ENCODE measurements at regions not wholly inside any gene's neighbourhood (a gene's known extent, or its start where the extent isn't known, plus 50 kb on each side); places are given as distances from the start of the nearest gene placed in this dataset.

DNA sequence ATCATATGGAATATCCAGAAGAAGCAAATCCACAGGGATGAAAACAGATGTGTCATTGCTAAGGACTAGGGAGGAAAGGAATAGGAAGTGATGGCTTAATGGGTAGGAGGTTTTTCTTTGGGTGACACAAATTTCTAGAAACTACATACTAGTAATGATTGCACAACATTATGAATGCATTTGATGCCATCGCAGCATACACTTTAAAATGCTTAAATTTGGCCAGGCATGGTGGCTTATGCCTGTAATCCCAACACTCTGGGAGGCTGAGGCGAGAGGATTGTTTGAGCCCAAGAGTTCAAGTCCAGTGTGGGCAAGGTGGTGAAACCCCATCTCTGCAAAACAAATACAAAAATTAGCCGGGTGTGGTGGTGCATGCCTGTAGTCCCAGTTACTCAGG is 1370.8 kb downstream of the AACS start:
- Histone ChIP-seq H3K27me3 (replicated peaks in 1 of 4; ENCODE audit: control insufficient read depth in 3 of 4, extremely low read depth in 1 of 4, insufficient read depth in 3 of 4, low read length in 3 of 4) (no peaks in the 10 kb centered on the region), H3K18ac (ENCODE audit: extremely low read depth, low read length) (no peak overlapping the region), H3K4me1 (replicated peaks in 1 of 4; ENCODE audit: control insufficient read depth in 3 of 4, insufficient read depth in 4 of 4, low read length in 3 of 4) (0 out of 7 replicates have a peak, but pooled peaks cover 0 to 2% (median 0%) of the 10 kb centered on the region in 4 experiments), H3K79me2 (ENCODE audit: control insufficient read depth in 1 of 2, insufficient read depth in 2 of 2, low read length in 2 of 2) (no peaks in the 10 kb centered on the region), H2BK120ac (replicated peaks; ENCODE audit: low read depth, low read length) (no peak overlapping the region), H3K9ac (replicated peaks in 1 of 4; ENCODE audit: extremely low read depth in 1 of 4, low read depth in 3 of 4, low read length in 3 of 4) (no peak overlapping the region), H4K20me1 (replicated peaks in 1 of 2; ENCODE audit: control insufficient read depth in 1 of 2, insufficient read depth in 2 of 2, low read length in 2 of 2) (no peaks in the 10 kb centered on the region), H2AK5ac (ENCODE audit: low read depth, low read length) (no peak overlapping the region), H3K4ac (replicated peaks; ENCODE audit: insufficient read length, low read depth, low read length) (no peak overlapping the region), H2BK20ac (ENCODE audit: low read length) (no peak overlapping the region), H2BK5ac (ENCODE audit: low read depth, low read length) (no peak overlapping the region), H2BK15ac (ENCODE audit: low read length) (no peak overlapping the region), H2AFZ (ENCODE audit: low read length) (no peak overlapping the region), H3K56ac (replicated peaks; ENCODE audit: insufficient read length, low read depth, low read length) (no peak overlapping the region), H4K5ac (ENCODE audit: insufficient read length, low read depth, low read length) (no peak overlapping the region), H3K23me2 (ENCODE audit: low read depth, low read length) (no peaks in the 10 kb centered on the region), H3K27ac (ENCODE audit: low read depth, low read length) (no peak overlapping the region), H4K91ac (replicated peaks; ENCODE audit: insufficient read length, low read length) (no peak overlapping the region), H3K9me3 (ENCODE audit: insufficient read depth in 2 of 2, low read depth in 1 of 2, low read length in 1 of 2) (no peaks in the 10 kb centered on the region), H3K14ac (ENCODE audit: insufficient read length) (no peak overlapping the region), H4K8ac (ENCODE audit: extremely low read depth, insufficient read depth, low read length) (no peak overlapping the region), H3K4me2 (ENCODE audit: insufficient read depth in 1 of 2, low read depth in 2 of 2, low read length in 2 of 2) (no peak overlapping the region), H2BK12ac (ENCODE audit: low read depth, low read length) (no peak overlapping the region), H3K36me3 (ENCODE audit: control insufficient read depth in 2 of 4, insufficient read depth in 4 of 4, low read length in 3 of 4) (no peaks in the 10 kb centered on the region), H3K79me1 (ENCODE audit: low read depth, low read length) (no peaks in the 10 kb centered on the region), H3K23ac (ENCODE audit: insufficient read length) (no peak overlapping the region), H3K4me3 (ENCODE audit: extremely low read depth in 1 of 4, insufficient read depth in 2 of 4, low read depth in 3 of 4, low read length in 4 of 4) (no peak overlapping the region)
- 98% methylated on average over 3 of the region's 3 CpGs; no CpG with 5 or more reads in 1 of the 2 experiments for WGBS, 2 experiments (ENCODE audit: extremely low coverage in 1 of 2, insufficient coverage in 1 of 2, insufficient read length in 1 of 2, insufficient replicate concordance in 2 of 2, low coverage in 1 of 2, low lambda C conversion rate in 2 of 2, missing lambda C conversion rate in 1 of 2)
- DNase-seq (ENCODE audit: low read depth in 1 of 2, low spot score in 2 of 2) (no peak), FAIRE-seq (no peak)
- CTCF ChIA-PET (ENCODE audit: partially characterized antibody) = no interaction called here
- POLR2A ChIA-PET (ENCODE audit: partially characterized antibody) = no interaction called here
- no peak for TF ChIP-seq PHF8 (conservative IDR thresholded peaks at IDR 0.05; ENCODE audit: low read depth, low read length)
